ENCODE measurements at regions not wholly inside any gene's neighbourhood (a gene's known extent, or its start where the extent isn't known, plus 50 kb on each side); places are given as distances from the start of the nearest gene placed in this dataset.
"Not testable (repeated sequence)": the region's sequence is repeated elsewhere in the genome, so short reads cannot be mapped to it uniquely, and the experiment has no call there.

DNA sequence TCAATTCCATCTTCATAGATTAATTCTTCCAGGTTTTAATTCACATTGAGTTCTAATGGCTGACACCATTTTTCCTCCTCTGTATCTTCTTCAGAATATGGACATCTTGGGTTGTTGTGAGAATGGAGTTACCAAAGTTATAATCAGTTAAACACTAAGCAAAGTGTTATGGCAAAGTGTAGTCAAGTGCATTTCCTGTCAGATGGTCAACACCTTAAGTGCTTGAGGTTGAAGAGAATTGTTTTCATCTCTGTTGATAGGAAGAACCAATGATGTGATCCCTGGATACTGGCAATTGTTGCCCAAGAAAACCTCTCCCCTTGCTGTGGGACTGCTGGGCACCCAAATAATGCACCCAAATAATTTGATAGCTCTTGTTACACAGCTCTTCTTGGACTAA lies 102.6 kb upstream of the SATB1 start:
- no peak for DNase-seq

DNA sequence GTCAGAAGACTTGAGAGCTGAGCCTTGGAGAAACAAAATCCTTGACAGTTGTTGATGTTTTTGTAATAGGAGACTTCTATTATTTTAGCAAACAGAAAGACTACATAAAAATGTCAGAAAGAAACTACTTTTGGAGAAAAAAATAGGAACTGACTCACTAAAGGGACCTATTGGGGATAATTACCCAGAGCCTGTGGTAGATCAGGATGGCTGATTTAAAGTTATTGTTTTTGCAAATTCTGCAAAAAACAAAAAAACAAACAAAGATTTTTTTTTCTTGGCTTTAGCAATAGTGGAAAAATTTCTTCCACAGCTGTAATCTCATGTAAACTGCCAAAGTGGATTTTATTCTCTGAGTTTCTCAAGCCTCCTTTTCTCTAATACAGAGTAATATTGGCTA lies 101.5 kb upstream of the SATB1 start:
- no peak for DNase-seq

- not testable (repeated sequence) for DNase-seq
These were observed 91.0 kb upstream of the SATB1 start for GRCh38 chr3:18516170-18516569.

- DNase-seq = no peak
These were observed 88.0 kb upstream of the SATB1 start for GRCh38 chr3:18513091-18513490.

DNA sequence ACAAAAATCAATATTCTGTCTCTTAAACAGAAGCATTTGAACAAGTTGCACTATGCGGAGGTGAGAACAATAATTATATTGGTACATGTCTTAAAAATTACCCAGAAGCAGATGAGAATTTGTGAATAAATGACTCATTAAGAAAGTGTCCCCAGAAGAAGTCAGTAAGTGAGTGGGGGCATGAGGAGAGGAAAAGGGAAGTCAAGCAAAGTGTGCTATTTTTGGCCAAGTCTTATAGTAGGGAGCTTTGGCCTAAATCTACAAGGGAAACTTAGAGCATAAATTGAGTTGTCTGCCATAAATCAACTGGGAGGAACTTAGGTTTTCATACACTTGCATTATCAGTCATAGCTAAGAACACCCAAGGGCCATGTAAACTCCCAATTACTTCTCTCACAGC lies 86.9 kb upstream of the SATB1 start:
- peak; percentile 56 to 68 for DNase-seq

- DNase-seq = no peak
These were observed 85.8 kb upstream of the SATB1 start for GRCh38 chr3:18510947-18511346.

DNA sequence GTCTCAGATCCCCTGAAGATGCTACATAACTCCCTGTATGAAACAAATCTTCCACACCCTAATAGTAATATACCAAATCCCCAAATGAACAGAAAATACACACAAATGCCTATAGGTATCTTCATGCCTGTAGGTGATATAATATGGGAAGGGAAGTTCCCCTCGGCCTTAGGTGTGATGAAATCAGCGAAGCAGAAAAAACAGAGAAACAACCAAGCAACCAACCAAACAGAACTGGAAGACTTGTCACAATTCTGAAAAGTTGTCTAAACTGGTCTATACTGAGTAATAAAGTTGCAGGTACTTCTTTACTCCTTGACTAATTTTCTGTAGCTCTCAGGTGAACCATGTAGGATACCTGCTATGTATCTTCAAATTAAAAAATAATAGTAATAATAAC lies 82.2 kb upstream of the SATB1 start:
- no peak for DNase-seq

- no peak for DNase-seq
These were observed 79.9 kb upstream of the SATB1 start for GRCh38 chr3:18505056-18505455.

GRCh38 chr3:18501679-18502343 lies 76.7 kb upstream of the SATB1 start:
- peak; percentile 60 to 82 for DNase-seq

- no peak for DNase-seq
These were observed 75.2 kb upstream of the SATB1 start for GRCh38 chr3:18500322-18500721.

DNA sequence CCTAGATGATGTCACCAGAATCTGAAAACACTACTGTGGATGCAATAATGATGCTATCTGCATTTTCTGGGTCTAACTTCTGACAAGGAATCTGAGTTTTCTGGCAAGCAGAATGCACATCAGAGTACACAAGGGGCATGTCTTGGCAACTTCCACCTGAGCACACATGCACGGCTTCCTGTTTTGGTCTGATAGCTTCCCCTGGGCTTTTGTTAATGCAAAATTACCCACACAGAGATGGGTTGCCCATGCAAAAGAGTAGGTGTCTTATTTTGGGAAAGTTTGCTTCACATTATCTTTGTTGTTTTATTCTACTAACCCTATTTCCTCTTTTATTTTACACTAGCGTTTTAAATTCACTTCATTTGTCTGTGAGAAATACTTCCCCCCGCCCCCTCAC lies 74.2 kb upstream of the SATB1 start:
- peak; percentile 26 to 50 for DNase-seq

GRCh38 chr3:18494251-18494650 lies 69.1 kb upstream of the SATB1 start:
- DNase-seq = no peak

GRCh38 chr3:18489939-18490338 lies 64.8 kb upstream of the SATB1 start:
- no peak for DNase-seq

- DNase-seq = peak in 1 of 2 donors; percentile 16
These were observed 58.1 kb upstream of the SATB1 start for GRCh38 chr3:18483226-18483625.

- no peak for DNase-seq
These were observed 56.9 kb upstream of the SATB1 start for GRCh38 chr3:18481946-18482548.

DNA sequence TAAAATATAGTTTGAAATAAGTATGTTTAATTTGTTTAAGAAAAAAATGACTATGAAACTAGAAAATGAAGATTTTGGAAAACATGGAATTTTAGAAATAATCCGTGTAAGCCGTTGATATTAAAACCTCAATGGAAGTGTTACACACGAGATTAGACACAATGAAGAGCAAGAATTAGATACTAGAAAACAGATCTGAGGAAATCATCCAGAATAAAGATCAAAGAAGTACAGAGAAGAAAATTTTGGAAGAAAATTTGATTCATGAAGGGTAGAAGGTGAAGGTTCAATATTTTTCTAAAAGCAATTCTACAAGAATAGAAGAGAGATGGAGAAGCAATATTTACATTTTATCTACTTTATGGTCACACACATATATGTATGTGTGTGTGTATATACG lies 52.5 kb upstream of the SATB1 start:
- DNase-seq = no peak
